HT1080 (cell line): ENCODE measurements at regions not wholly inside any gene's neighbourhood (a gene's known extent, or its start where the extent isn't known, plus 50 kb on each side); places are given as distances from the start of the nearest gene placed in this dataset.
"Not testable (repeated sequence)": the region's sequence is repeated elsewhere in the genome, so short reads cannot be mapped to it uniquely, and the experiment has no call there.

ENCODE experiments used
- DNase-seq: peaks from one replicate; pipeline ENCODE4 v3.0.0-alpha.2; 2015; ENCODE audit warnings: low read depth

- DNase-seq = no peak
Measured at GRCh38 chr13:111661052-111661451, 340.6 kb downstream of the TEX29 start.

GRCh38 chr13:111661776-111662175 lies 341.3 kb downstream of the TEX29 start:
- no peak for DNase-seq

GRCh38 chr13:111662451-111662850 lies 342.0 kb downstream of the TEX29 start:
- DNase-seq = no peak

GRCh38 chr13:111662895-111663294 lies 342.5 kb downstream of the TEX29 start:
- DNase-seq = no peak

GRCh38 chr13:111663505-111663904 lies 343.1 kb downstream of the TEX29 start:
- DNase-seq = no peak

GRCh38 chr13:111663953-111664421 lies 343.5 kb downstream of the TEX29 start:
- DNase-seq = no peak

- no peak for DNase-seq
Measured at GRCh38 chr13:111664696-111665095, 344.3 kb downstream of the TEX29 start.

GRCh38 chr13:111665691-111666095 lies 345.3 kb downstream of the TEX29 start:
- no peak for DNase-seq

GRCh38 chr13:111666164-111666776 lies 345.8 kb downstream of the TEX29 start:
- no peak for DNase-seq

- no peak for DNase-seq
Measured at GRCh38 chr13:111667757-111668156, 347.3 kb downstream of the TEX29 start.

GRCh38 chr13:111668451-111668850 lies 348.0 kb downstream of the TEX29 start:
- DNase-seq = no peak

- DNase-seq = not testable (repeated sequence)
Measured at GRCh38 chr13:111672198-111672597, 351.8 kb downstream of the TEX29 start.

GRCh38 chr13:111678120-111678882 lies 357.9 kb downstream of the TEX29 start:
- not testable (repeated sequence) for DNase-seq

GRCh38 chr13:111679645-111680044 lies 359.2 kb downstream of the TEX29 start:
- not testable (repeated sequence) for DNase-seq

- not testable (repeated sequence) for DNase-seq
Measured at GRCh38 chr13:111680100-111680499, 359.7 kb downstream of the TEX29 start.

GRCh38 chr13:111692028-111692427 lies 371.6 kb downstream of the TEX29 start:
- not testable (repeated sequence) for DNase-seq

- not testable (repeated sequence) for DNase-seq
Measured at GRCh38 chr13:111696121-111696520, 370.8 kb upstream of the SOX1 start.

GRCh38 chr13:111702059-111702458 lies 364.9 kb upstream of the SOX1 start:
- not testable (repeated sequence) for DNase-seq
